Gastroesophageal sphincter (tissue), 3 donors: ENCODE measurements at regions not wholly inside any gene's neighbourhood (a gene's known extent, or its start where the extent isn't known, plus 50 kb on each side); places are given as distances from the start of the nearest gene placed in this dataset.

Experiments
- POLR2A ChIP-seq, 2 donors: fragments of 450-650 bp; IDR thresholded peaks; one replicate each; pipeline ENCODE4 v1.6.1; 2017; ENCODE audit warnings: antibody characterized with exemption in 2 of 2, mild to moderate bottlenecking in 2 of 2, moderate library complexity in 1 of 2
- POLR2AphosphoS5 ChIP-seq: sonication (generic); formaldehyde crosslinking; IDR thresholded peaks from one replicate; pipeline ENCODE4 v1.6.1; 2017; ENCODE audit warnings: antibody characterized with exemption
- TF ChIP-seq, protein P1 (sequence below), 4 experiments: fragments of 200-600 bp in 2 of 4; fragments of 450-650 bp in 2 of 4; sonication (generic) in 1 of 4; IDR thresholded peaks; one replicate each; pipeline ENCODE4 v1.5.1; 2017 to 2019; ENCODE audit warnings: antibody characterized with exemption in 4 of 4, mild to moderate bottlenecking in 2 of 4, moderate library complexity in 2 of 4

DNA sequence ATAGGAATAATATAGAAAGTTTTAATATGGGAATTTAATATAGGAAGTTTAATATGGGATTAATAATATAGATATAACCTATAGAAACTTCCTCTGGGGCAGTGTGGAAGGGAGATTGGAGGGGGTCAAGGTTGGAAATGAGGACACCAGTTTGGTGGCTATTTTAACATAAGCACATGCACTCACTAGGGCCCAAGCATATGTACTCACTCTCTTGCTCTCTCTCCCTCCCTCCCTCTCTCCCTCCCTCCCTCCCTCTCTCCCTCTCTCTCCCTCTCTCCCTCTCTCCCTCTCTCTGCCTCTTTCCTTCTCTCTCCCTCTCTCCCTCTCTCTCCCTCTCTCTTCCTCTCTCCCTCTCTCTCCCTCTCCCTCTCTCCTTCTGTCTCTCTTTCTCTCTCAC lies 528.1 kb downstream of the NPIPA7 start:
- TF ChIP-seq, protein P1, sequence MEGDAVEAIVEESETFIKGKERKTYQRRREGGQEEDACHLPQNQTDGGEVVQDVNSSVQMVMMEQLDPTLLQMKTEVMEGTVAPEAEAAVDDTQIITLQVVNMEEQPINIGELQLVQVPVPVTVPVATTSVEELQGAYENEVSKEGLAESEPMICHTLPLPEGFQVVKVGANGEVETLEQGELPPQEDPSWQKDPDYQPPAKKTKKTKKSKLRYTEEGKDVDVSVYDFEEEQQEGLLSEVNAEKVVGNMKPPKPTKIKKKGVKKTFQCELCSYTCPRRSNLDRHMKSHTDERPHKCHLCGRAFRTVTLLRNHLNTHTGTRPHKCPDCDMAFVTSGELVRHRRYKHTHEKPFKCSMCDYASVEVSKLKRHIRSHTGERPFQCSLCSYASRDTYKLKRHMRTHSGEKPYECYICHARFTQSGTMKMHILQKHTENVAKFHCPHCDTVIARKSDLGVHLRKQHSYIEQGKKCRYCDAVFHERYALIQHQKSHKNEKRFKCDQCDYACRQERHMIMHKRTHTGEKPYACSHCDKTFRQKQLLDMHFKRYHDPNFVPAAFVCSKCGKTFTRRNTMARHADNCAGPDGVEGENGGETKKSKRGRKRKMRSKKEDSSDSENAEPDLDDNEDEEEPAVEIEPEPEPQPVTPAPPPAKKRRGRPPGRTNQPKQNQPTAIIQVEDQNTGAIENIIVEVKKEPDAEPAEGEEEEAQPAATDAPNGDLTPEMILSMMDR (IDR thresholded peaks at IDR 0.05): no peak
- TF ChIP-seq POLR2A (IDR thresholded peaks at IDR 0.05) (no peak), POLR2AphosphoS5 (no peak)
